Heart left ventricle (tissue), 16 donors: ENCODE measurements at regions not wholly inside any gene's neighbourhood (a gene's known extent, or its start where the extent isn't known, plus 50 kb on each side); places are given as distances from the start of the nearest gene placed in this dataset.
"Not testable (repeated sequence)": the region's sequence is repeated elsewhere in the genome, so short reads cannot be mapped to it uniquely, and the experiment has no call there.

Source experiments
- ATAC-seq, 4 donors: fragments of 200-7000 bp; cut with Tn5 transposase; one replicate each; pipeline ENCODE4 v1.9.1; 2020 to 2022; ENCODE audit warnings: moderate library complexity in 4 of 4, mild to moderate bottlenecking in 3 of 4, moderate number of reproducible peaks in 1 of 4
- DNase-seq, 5 donors: peaks; one replicate each; pipeline ENCODE4 v3.0.0-alpha.2; 2020
- H3K27ac ChIP-seq, 12 donors: fragments of 200-600 bp; sonication (generic) in 4 of 12; one replicate each; pipeline versions ENCODE4 v1.5.0 to v1.8.0; 2016 to 2022; ENCODE audit warnings: mild to moderate bottlenecking in 2 of 12
- H3K27me3 ChIP-seq, 9 donors: fragments of 200-600 bp; sonication (generic) in 2 of 9; one replicate each; pipeline versions ENCODE4 v1.5.1 to v1.8.0; 2016 to 2022; ENCODE audit warnings: mild to moderate bottlenecking in 3 of 9
- H3K36me3 ChIP-seq, 9 donors: fragments of 200-600 bp; sonication (generic) in 2 of 9; one replicate each; pipeline versions ENCODE4 v1.5.0 to v1.8.0; 2018 to 2022; ENCODE audit warnings: mild to moderate bottlenecking in 2 of 9
- H3K4me1 ChIP-seq, 12 donors: fragments of 200-600 bp; sonication (generic) in 4 of 12; one replicate each; pipeline versions ENCODE4 v1.5.0 to v1.8.0; 2016 to 2022; ENCODE audit warnings: mild to moderate bottlenecking in 3 of 12
- H3K4me3 ChIP-seq, 12 donors: fragments of 200-600 bp; sonication (generic) in 4 of 12; one replicate each; pipeline versions ENCODE4 v1.5.0 to v1.8.0; 2017 to 2022; ENCODE audit warnings: mild to moderate bottlenecking in 9 of 12, moderate library complexity in 4 of 12
- H3K9me3 ChIP-seq, 12 donors: fragments of 200-600 bp; sonication (generic) in 4 of 12; one replicate each; pipeline versions ENCODE4 v1.5.0 to v1.8.0; 2016 to 2022; ENCODE audit warnings: mild to moderate bottlenecking in 1 of 12
- POLR2A ChIP-seq, 2 donors: fragments of 450-650 bp; IDR thresholded peaks; one replicate each; pipeline ENCODE4 v1.6.1; 2017; ENCODE audit warnings: antibody characterized with exemption in 2 of 2, mild to moderate bottlenecking in 2 of 2, moderate library complexity in 2 of 2
- WGBS, 4 donors: extraction: QIAGEN DNeasy Blood & Tissue Kit in 2 of 4; methylation state at CpG; one replicate each; pipeline versions ENCODE4 v1.1.5 to v1.1.7; 2013 to 2018; 5-methylcytosine and 5-hydroxymethylcytosine counted together
- intact Hi-C, 10 donors: fragments of 100-400 bp; cut with DNase I; formaldehyde crosslinking; loops; one replicate each; pipeline versions ENCODE4 v1.11.1 to v1.14.2; 2022
- TF ChIP-seq, protein P1 (sequence below), 12 donors: fragments of 200-600 bp; sonication (generic) in 4 of 12; IDR thresholded peaks; one replicate each; pipeline versions ENCODE4 v1.5.0 to v1.8.0; 2018 to 2022; ENCODE audit warnings: antibody characterized with exemption in 12 of 12, mild to moderate bottlenecking in 5 of 12
- donor health status: ischemic (EF 13 %, LVEDD 7.1; RV severe dilation, severe dysfunction).
- donor health status: healthy with polysubstance abuse.
- donor health status: DM: no; HTN: yes; CAD: no.
- donor health status: DM: no; HTN: no; CAD: no.
- donor health status: ischemic (EF 25% LVEDD 6.9; RV normal size, moderate dysfunction).
- donor health status: ischemic (EF 25% LVEDD 5.7; RV mildly dilated, moderate dysfunction).
- donor health status: healthy.
- donor health status: DM: yes; HTN: yes; CAD: no.
- donor health status: ischemic (EF 35%, LVEDD 5.7; RV mildly dilated, moderate dysfunction).
- donor health status: nonischemic (EF 11% LVEDD 7.7; RV severe dilation, severe dysfunction).
- donor health status: DM: yes; HTN: yes; CAD: no.
- donor health status: PGD.
- donor health status: ischemic (EF 29% LVEDD 5.4; RV normal size, mild dysfunction).
- donor health status: nonischemic (EF 23%, LVEDD 6.1; RV moderate dilation, normal function).

GRCh38 chr1:232868793-232869491, 63.7 kb downstream of the MAP10 start:
- WGBS, 4 donors: 59 to 69% (median 62%) methylated on average over 6 of the region's 6 CpGs
- Histone ChIP-seq H3K27ac (no peak overlapping the region), H3K27me3 (no peaks in the 10 kb centered on the region), H3K36me3 (no peaks in the 10 kb centered on the region), H3K9me3 (no peaks in the 10 kb centered on the region), H3K4me1 (peaks cover 0 to 5% (median 0%) of the 10 kb centered on the region in 12 donors), H3K4me3 (no peak overlapping the region)
- ATAC-seq: no peak
- intact Hi-C loops: no loop called here
- peak in 1 of 5 donors; percentile 37 for DNase-seq
- TF ChIP-seq, protein P1, sequence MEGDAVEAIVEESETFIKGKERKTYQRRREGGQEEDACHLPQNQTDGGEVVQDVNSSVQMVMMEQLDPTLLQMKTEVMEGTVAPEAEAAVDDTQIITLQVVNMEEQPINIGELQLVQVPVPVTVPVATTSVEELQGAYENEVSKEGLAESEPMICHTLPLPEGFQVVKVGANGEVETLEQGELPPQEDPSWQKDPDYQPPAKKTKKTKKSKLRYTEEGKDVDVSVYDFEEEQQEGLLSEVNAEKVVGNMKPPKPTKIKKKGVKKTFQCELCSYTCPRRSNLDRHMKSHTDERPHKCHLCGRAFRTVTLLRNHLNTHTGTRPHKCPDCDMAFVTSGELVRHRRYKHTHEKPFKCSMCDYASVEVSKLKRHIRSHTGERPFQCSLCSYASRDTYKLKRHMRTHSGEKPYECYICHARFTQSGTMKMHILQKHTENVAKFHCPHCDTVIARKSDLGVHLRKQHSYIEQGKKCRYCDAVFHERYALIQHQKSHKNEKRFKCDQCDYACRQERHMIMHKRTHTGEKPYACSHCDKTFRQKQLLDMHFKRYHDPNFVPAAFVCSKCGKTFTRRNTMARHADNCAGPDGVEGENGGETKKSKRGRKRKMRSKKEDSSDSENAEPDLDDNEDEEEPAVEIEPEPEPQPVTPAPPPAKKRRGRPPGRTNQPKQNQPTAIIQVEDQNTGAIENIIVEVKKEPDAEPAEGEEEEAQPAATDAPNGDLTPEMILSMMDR (IDR thresholded peaks at IDR 0.05): no peak
- TF ChIP-seq POLR2A (IDR thresholded peaks at IDR 0.05): no peak

- intact Hi-C loops, H3K36me3 ChIP-seq, H3K4me3 ChIP-seq, ATAC-seq, H3K9me3 ChIP-seq, H3K4me1 ChIP-seq, H3K27ac ChIP-seq, H3K27me3 ChIP-seq, DNase-seq: not testable (repeated sequence)
- WGBS, 4 donors: 97 to 98% (median 98%) methylated on average over 8 to 34 of the region's 34 CpGs
Observed at GRCh38 chr1:232871291-232871969, 66.2 kb downstream of the MAP10 start.

GRCh38 chr1:232872284-232872683, 67.1 kb downstream of the MAP10 start:
- H3K9me3 ChIP-seq: no peaks in the 10 kb centered on the region
- no peak overlapping the region for H3K27ac ChIP-seq
- 97 to 100% (median 99%) methylated on average over 3 of the region's 3 CpGs for WGBS, 4 donors
- H3K27me3 ChIP-seq: no peaks in the 10 kb centered on the region
- H3K4me1 ChIP-seq: peaks cover 0 to 5% (median 0%) of the 10 kb centered on the region in 12 donors
- H3K36me3 ChIP-seq: no peaks in the 10 kb centered on the region
- H3K4me3 ChIP-seq: no peak overlapping the region
- no peak for DNase-seq
- no peak for ATAC-seq
- no peak for TF ChIP-seq POLR2A (IDR thresholded peaks at IDR 0.05)
- intact Hi-C loops: no loop called here

- Histone ChIP-seq H3K27ac (no peak overlapping the region), H3K9me3 (no peaks in the 10 kb centered on the region), H3K4me1 (peaks cover 0 to 5% (median 0%) of the 10 kb centered on the region in 12 donors), H3K36me3 (no peaks in the 10 kb centered on the region), H3K27me3 (no peaks in the 10 kb centered on the region), H3K4me3 (no peak overlapping the region)
- intact Hi-C loops: no loop called here
- 78 to 87% (median 85%) methylated on average over 4 of the region's 4 CpGs for WGBS, 4 donors
- no peak for ATAC-seq
- TF ChIP-seq POLR2A (IDR thresholded peaks at IDR 0.05): no peak
- TF ChIP-seq, protein P1 (IDR thresholded peaks at IDR 0.05): no peak
- DNase-seq: no peak
Observed at GRCh38 chr1:232872738-232873137, 67.5 kb downstream of the MAP10 start.

DNA sequence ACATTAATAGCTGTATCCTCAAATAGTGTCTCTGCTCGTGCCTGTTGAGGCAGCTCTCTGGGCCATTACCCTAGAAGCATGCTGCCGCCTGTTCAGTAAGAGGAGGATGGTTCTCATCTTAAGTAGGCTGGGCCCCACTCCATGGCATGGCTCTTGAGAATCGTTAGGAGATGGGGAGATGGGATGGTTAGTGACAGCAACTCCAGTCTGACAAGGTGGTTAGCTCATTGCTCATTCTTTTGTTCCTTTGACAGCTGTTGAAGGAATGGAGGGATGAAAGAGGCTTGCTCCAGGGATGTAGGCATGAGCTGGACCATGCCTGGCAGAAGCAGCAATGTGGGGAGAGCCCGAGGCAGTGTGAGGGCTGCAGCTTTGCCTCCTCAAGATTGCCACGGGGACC, 68.2 kb downstream of the MAP10 start:
- Histone ChIP-seq H3K27me3 (no peaks in the 10 kb centered on the region), H3K27ac (no peak overlapping the region), H3K9me3 (no peaks in the 10 kb centered on the region), H3K4me3 (no peak overlapping the region), H3K4me1 (peaks cover 0 to 5% (median 0%) of the 10 kb centered on the region in 12 donors), H3K36me3 (no peaks in the 10 kb centered on the region)
- ATAC-seq (no peak), DNase-seq (no peak)
- TF ChIP-seq, protein P1 (IDR thresholded peaks at IDR 0.05): no peak
- no peak for TF ChIP-seq POLR2A (IDR thresholded peaks at IDR 0.05)
- 71 to 93% (median 80%) methylated on average over 5 of the region's 5 CpGs for WGBS, 4 donors
- intact Hi-C loops: no loop called here
